ENCODE measurements at regions not wholly inside any gene's neighbourhood (a gene's known extent, or its start where the extent isn't known, plus 50 kb on each side); places are given as distances from the start of the nearest gene placed in this dataset.

GRCh38 chr1:87215592-87215991, 113.1 kb upstream of the LMO4 start:
- no peak for TF ChIP-seq POLR2A (IDR thresholded peaks at IDR 0.05)
- TF ChIP-seq CTCF (IDR thresholded peaks at IDR 0.05): no peak

All from uterus (tissue), 2 donors.